ENCODE measurements at regions not wholly inside any gene's neighbourhood (a gene's known extent, or its start where the extent isn't known, plus 50 kb on each side); places are given as distances from the start of the nearest gene placed in this dataset.

GRCh38 chr9:13478639-13479038, 199.1 kb upstream of the MPDZ start:
- TF ChIP-seq, protein P1, sequence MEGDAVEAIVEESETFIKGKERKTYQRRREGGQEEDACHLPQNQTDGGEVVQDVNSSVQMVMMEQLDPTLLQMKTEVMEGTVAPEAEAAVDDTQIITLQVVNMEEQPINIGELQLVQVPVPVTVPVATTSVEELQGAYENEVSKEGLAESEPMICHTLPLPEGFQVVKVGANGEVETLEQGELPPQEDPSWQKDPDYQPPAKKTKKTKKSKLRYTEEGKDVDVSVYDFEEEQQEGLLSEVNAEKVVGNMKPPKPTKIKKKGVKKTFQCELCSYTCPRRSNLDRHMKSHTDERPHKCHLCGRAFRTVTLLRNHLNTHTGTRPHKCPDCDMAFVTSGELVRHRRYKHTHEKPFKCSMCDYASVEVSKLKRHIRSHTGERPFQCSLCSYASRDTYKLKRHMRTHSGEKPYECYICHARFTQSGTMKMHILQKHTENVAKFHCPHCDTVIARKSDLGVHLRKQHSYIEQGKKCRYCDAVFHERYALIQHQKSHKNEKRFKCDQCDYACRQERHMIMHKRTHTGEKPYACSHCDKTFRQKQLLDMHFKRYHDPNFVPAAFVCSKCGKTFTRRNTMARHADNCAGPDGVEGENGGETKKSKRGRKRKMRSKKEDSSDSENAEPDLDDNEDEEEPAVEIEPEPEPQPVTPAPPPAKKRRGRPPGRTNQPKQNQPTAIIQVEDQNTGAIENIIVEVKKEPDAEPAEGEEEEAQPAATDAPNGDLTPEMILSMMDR (IDR thresholded peaks at IDR 0.05), result no peak
- TF ChIP-seq ZFX (IDR thresholded peaks at IDR 0.05; ENCODE audit: borderline replicate concordance), result no peak
